Sciatic nerve (tissue), 2 donors: ENCODE measurements at regions not wholly inside any gene's neighbourhood (a gene's known extent, or its start where the extent isn't known, plus 50 kb on each side); places are given as distances from the start of the nearest gene placed in this dataset.

Source experiments
- ATAC-seq: fragments of 200-7000 bp; cut with Tn5 transposase; one replicate; pipeline ENCODE4 v1.9.1; 2020; ENCODE audit warnings: mild to moderate bottlenecking, moderate library complexity
- DNase-seq: peaks from one replicate; pipeline ENCODE4 v3.0.0-alpha.2; 2020; ENCODE audit warnings: low spot score
- intact Hi-C: fragments of 100-400 bp; cut with DNase I; formaldehyde crosslinking; loops from one replicate; pipeline ENCODE4 v1.14.2; 2022
- donor health status: DM: no; HTN: no; CAD: no.
- donor health status: DM: no; HTN: no; CAD: no.

DNA sequence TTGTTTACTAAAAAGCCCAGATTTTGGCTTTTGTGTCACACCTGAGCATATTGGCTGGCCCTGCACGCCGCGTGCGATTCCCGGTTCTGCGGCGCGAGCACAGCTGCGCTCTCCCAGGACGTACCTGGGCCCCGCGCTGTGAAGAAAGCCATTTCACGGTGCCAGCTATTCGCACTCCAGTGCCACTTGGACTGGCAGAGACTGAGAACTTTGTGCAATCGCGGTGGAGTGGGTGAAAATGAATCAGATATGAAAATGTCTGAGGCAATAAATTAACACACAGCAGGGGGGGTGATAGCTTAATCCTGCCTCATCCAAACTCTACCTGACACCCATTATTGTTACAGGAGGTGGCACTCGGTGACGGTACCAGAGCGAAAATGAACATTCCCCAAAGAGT, 330.1 kb upstream of the MGMT start:
- ATAC-seq (no peak), DNase-seq (no peak)
- intact Hi-C loops: no loop called here

DNA sequence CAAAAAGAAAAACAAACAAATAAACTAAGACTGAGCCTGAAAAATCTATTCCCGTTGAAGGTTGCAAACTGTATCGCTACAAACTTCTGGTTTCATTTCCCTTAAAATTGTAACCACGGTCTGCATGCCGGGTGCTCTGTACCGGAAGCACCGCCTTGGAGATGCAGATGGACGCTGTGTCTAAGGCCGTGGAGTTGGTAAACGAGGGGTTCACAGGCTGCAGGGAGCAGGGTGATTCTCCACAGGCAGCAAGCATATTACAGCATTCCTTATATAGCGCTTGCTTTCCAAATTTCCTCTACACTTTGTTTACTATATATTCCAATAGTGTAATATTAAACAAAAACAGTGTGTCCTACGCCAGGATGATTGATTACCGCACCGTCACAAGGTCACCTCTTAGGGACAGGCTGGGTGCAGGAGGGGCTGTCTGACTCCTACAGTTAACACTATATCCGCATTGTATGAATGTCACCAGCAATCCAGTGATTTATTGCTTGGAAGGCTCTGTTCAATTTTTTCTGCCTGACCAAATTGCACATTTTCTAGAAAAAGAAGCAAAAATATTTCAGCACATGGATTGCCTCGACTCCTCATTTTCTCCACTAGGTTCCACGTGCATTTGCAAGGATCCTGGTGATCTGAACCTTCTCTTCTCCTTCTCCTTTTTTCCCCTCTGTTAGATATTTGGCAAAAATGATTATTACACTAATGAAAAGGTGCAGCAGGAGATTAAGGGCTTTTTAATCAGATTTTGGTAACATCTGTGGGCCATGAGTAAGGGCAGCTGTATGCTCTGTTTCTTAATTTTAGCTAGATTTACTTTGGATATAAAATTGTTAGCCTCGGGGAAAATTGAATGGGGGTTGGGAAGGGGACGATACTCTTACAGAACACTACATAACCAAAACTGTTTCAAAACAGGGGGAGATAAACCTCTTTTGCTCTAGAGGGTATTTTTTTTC, 325.8 kb upstream of the MGMT start:
- peak; percentile 77 for ATAC-seq
- intact Hi-C loops: no loop called here
- no peak for DNase-seq

DNA sequence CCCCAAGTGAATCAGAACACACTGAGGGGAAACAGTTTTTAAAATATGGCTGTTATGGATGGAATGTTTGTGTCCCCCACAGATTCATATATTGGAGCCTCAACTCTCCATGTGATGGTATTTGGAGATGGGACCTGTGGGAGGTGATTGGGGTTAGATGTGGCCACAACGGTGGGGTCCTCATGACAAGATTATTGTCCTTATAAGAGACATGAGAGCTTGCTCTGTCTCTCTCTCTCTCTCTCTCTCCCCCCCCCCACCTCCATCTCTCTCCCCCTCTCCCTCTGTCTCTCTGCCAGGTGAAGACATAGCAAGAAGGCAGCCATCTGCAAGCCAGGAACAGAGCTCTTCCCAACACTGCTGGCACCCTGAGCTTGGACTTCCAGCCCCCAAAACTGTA, 315.8 kb upstream of the MGMT start:
- DNase-seq: no peak
- intact Hi-C loops: no loop called here

DNA sequence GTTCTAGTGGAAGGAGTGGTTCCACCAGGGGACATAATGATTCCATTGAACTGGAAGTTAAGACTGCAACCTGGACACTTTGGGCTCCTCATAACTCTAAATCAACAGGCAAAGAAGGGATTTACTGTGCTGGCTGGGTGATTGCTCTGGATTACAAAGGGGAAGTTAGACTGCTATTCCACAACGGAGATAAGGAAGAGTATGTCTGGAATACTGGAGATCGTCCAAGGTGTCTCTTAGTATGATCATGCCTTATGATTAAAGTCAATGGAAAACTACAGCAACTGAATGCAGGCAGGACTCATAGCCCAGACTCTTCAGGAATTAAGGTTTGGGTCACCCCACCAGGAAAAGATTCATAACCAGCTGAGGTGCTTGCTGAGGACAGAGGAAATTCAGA, 310.6 kb upstream of the MGMT start:
- no peak for ATAC-seq
- no peak for DNase-seq
- intact Hi-C loops: no loop called here

More for the DNA sequence above, 315.8 kb upstream of the MGMT start:
- no peak for ATAC-seq

DNA sequence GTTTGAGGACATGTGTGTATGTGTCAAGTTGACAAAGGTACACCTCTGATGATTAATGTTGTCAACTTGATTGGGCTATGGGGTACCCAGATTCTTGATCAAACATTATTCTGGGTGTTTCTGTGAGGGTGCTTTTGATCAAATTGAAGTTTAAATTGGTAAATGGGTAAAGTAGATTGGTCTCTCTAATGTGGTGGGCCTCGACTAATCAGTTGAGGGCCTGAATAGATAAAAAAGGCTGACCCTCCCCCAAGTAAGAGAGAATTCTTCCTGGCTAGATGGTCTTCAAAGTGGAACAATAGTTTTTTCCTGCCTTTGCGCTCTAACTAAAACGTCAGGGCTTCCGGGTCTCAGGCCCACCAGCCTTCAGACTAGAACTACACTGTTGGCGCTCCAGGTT, 309.9 kb upstream of the MGMT start:
- no peak for DNase-seq
- intact Hi-C loops: no loop called here
- ATAC-seq: no peak

DNA sequence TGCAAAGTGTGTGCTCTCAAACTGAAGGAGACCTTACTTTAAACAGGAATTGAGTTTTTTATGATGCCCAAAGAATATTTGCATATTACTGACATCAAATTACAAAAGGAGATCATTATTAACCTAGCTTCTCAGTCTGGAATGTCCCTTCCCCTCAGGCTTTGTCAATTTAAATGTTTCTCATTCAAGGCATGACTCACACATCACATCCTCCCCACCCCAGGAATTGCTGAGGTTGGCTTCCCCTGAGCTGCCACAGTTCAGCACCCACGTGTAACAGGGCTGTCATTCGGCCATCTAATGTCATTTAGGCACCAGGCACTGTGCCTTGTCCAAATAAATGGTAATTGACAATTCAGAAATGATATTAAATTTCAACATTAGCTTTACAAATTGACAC, 305.9 kb upstream of the MGMT start:
- ATAC-seq (no peak), DNase-seq (no peak)
- intact Hi-C loops: no loop called here

DNA sequence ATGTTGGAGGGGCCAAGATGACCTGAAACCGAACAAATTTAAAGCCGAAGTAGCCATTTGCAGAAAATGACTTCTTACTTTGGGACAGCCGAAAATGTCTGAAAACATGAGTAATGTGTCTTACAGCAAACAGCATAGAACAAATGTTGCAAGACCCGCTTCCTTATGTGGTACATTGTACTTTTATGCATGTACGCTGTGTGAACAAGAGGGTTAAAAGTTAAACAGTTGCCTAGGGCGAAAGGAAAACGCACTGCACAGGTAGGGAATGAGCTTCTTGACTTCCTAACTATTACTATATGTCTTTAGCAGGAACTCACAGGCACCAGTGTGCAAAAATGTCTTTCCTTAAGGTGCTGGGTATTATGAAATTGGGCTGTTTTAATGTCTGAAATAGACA, 303.5 kb upstream of the MGMT start:
- ATAC-seq (no peak), DNase-seq (no peak)
- intact Hi-C loops: no loop called here

DNA sequence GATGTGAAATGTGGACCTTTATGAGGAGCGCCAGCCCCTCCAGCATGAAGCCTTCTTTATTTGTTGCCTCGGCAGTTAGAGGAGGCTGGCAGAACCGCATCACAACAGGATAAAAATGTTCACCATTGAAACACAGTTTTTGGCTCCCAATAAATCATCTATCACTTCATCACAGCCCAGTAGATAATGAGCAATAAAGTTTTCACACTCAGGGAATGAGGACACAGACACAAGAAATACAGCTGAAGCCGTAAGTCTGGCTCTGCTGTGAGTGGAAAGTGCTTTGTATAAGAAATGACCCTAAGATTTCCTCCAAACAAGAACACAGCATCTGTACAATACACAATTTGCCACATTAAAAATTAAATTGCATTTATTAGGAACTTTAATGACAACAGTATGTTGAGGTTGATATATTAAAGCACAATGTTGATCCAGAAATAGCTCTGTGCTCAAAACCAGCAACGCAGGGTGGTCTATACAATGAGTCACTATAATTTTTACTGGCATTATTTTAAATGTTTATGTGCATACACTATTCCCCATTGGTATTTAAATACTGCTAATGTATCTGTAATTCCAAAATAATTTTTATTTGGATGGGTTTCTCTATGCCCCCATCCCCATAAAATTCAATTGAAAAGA, 301.8 kb upstream of the MGMT start:
- intact Hi-C loops: no loop called here
- no peak for ATAC-seq

DNA sequence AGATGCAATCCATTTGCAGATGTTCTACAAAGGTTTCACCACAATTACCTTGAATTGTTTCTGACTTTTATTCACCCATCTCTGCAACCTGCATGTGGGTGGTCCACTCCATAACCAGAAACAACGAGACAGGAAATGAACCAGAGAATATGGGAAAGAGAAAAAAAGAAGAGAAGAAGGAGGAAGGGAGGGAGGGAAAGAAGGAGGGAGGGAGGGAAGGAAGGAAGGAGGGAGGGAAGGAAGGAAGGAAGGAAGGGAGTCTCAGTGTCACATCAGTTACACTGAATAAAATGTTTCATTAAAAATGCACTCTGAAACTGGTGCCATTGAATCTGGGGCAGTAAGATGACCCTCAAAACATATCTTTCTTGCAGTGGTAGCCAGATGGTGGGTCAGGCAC, 301.3 kb upstream of the MGMT start:
- ATAC-seq: no peak
- no peak for DNase-seq
- intact Hi-C loops: no loop called here

More for the DNA sequence above, 301.8 kb upstream of the MGMT start:
- DNase-seq: no peak

DNA sequence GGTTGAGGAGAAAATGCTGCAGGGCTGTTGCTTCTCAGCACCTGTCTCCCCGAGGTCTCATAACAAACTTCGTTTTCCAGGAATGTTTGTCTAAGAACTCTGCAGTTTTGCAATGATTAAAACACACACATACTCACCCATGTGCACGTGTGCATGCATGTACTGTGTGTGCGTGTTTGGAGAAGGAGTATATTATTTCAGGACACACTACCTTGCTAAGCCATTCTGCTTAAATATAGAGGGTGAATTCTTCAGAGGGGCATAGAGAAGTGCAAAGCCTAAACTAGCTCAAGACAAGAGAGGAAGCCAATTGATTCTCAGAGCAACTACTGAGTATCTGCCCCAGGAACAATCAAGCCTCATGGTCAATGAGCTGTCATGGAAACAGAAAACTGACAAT, 298.4 kb upstream of the MGMT start:
- intact Hi-C loops: no loop called here
- ATAC-seq (no peak), DNase-seq (no peak)

DNA sequence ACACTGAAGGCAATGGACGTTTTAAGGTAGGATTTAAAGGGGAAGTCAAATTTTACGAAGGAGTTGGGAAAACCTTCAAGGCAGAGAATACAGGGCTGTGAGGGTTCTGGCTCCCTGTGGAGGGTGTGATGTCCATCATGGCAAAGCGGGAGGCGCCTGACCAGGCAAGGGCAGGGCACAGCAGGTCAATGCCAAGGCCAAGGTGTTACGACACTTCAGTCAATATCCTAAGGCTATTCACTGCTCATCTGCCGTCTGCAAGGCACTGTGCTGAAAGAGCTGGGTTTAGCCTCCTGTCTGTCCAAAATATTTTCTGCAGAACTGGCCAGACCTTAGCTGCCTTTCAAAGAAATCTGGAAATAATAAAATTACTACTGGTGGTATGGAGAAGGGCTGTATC, 297.9 kb upstream of the MGMT start:
- intact Hi-C loops: no loop called here
- DNase-seq (no peak), ATAC-seq (no peak)

DNA sequence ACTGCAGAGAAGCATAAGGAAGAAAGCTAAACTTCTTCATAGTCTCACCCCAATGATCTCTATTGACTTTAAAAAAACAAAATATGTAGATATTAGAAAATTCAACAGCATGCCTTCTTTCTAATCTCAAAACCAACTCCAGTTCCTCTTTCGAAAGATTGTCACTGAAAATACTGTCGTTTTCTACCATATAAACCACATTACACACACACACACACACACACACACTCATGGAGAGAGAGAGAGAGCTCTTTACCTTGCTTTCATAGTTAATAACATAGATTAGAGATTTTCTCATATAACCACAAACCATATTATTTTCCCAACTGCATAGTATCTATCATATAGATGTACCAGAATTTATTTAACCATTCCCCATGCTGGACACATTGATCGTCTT, 296.2 kb upstream of the MGMT start:
- ATAC-seq (no peak), DNase-seq (no peak)
- intact Hi-C loops: no loop called here

DNA sequence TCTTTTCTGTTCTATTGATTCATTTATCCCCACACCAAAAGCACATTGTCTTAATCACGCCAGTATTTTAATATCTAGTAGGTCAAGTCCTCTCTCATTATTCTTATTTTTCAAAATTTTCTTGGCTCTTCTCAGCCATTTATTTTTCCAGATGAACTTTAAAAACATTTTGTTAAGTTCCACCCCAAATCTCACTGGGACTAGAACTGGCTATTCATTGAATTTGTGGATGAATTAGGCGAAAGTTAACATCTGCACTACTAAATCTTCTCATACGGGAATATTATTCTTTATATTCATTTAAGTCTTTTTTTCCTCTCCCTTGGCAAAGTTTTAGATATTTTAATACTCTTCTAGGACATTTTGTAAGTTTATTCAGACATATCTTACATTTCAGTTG, 295.2 kb upstream of the MGMT start:
- intact Hi-C loops: no loop called here
- no peak for DNase-seq
- peak; percentile 56 for ATAC-seq

DNA sequence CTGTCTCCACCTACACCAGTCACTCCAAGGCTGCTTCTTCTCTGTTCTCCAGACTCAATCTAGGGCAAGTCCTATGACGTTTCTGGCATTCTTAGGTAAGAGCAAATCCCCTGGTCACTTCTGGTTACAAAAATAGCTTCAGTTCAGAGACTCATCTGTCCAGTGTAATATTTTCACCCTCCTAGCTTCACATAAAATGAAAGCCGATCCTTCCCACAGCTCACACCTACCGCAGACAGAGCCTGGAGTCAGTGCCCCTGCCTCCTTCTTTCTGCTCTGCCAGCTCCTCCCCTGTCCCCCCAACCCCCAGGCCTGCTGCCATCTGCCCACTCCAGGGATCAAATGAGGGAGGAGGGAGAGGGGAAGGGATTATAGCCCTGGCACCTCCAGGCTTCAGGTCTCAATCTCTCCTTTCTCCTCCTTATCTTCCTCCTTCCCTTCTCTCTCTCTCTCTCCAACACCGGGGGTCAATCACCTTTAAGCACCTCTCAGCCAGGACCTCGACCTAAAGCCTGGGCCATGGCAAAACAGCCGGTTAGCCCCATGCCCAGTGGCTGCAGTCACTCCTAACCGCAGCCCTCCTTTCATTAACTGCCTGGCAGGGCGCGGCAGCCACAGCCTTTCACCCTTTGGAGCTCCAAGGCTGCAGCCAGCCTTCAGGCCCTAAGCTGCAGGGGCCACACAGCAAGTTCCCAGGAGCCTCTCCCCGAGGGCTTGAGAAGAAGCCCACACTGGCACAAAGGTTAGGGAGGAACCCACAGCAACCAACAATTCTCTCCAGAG, 292.6 kb upstream of the MGMT start:
- no peak for DNase-seq
- ATAC-seq: peak; percentile 82

DNA sequence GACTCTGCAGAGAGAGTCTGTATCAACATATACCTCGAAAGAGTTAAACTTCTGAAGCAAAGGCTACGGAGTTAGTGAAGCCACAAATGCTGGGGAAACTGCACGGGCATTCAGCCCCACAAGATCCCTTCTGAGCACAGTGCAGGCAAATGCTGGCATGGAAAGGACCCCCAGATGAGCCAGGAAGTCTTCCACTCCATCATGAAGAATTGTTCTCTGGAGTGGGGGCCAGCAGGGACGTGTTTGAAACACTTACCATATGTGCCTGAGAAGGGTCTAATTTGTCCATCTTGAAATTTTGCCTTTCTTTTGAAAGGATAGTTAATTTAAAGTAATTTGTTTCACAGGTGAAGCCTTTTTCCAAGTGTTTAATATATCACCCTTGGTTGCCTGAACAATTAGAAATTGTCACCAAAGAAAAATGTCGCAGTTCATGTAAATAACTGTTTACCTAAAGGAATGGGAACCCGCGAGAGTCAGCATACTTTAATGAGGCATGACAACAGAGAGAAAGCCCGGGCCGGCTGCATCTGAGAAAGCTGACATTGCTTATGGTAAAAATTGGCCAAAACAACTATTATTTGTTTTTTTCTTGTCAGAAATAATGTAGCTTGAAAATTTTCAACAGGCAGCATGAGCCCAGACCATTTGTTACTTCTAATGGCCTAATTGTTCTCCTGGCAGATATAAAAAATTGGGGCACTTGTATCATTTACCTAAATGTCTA, 287.6 kb upstream of the MGMT start:
- intact Hi-C loops: no loop called here
- ATAC-seq: no peak
- no peak for DNase-seq

More for the DNA sequence above, 292.6 kb upstream of the MGMT start:
- intact Hi-C loops: no loop called here

DNA sequence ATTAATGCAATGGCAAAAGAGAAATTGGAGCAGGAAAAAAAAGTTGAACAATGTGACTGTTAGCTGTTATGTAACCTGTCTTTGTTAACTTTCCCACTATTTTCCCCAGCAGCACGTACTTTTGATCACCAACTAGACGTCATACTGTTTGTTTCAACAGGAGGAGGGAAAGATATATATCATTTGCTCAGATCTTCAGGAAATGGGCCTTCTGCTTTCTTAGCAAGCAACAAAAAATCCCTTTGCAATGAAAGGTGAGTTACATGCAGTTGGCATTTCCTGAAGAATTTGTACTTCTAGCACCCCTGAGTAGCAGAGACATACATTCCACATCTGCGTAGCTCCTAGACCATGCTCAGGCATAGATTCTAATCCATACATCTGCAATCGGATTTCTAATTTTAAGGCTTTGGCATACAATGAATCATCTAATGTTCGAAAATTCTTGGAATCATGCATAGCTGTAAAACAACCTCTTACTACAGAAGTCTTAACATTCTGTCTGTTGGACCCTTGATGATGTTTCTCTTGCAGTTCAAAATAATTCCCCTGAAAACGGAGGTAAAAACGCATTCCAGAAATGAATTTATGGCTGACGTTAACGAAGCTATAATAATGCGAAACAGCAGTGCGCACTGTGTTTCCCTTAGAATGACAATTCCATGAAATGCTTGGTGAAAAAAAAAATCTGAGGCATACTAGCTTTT, 286.9 kb upstream of the MGMT start:
- intact Hi-C loops: no loop called here
- DNase-seq (no peak), ATAC-seq (no peak)

DNA sequence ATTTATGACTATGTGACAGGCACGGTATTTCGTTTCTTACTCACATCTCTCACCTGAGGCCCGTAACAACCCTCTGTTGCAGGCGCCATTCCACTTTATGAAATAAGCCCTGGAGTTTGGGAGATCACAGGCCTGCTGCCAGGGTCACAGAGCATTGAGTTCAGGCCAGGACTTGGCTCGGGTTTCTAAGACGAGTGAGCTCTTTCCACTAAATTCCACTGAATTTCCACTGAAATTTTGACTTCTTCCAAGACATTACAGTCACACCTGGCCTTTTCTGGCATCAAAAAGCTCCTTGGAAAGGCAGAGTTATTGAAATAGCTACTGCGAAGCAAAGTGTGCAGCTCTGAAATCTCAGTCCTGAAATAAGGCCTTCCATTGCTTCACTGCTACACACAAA, 282.8 kb upstream of the MGMT start:
- DNase-seq: no peak
- ATAC-seq: no peak
- intact Hi-C loops: no loop called here

DNA sequence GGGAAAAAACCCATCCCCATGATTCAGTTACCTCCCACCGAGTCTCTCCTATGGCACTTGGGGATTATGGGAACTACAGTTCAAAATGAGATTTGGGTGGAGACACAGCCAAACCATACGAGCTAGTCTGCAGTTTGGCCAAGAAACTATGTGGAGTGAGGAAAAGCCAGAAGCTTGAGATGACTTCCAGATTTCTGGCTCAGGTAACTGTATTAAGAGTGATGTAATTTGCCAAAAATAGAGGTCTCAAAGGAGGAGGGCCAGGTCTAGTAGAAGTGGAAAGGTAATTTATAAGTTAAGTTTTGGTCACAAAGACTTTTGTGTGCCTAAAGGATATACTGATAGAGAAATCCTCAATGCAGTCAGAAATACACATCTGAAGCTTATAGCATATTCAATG, 279.7 kb upstream of the MGMT start:
- intact Hi-C loops: no loop called here
- ATAC-seq: no peak

DNA sequence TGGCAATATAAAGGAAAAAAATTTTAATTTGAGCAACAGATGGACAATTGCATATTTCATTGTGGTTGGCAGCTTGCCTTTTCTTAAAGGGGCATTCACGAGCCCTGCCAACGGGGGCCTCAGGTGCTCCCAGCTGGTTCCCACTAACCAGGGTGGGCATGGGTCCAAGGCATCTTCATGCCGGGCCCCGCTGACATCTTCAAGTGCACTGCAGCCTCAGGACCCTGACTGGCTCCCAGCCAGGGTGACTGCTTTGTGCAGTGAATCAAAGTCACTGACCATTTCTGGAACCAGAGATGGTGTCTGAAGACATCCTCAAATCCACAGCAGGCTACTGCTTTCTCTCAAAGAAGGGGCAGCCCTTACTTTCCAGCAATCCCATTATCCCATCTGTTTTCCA, 275.2 kb upstream of the MGMT start:
- ATAC-seq (peak; percentile 23), DNase-seq (peak; percentile 69)
- intact Hi-C loops: no loop called here

More for the DNA sequence above, 279.7 kb upstream of the MGMT start:
- no peak for DNase-seq
